ENCODE measurements at regions not wholly inside any gene's neighbourhood (a gene's known extent, or its start where the extent isn't known, plus 50 kb on each side); places are given as distances from the start of the nearest gene placed in this dataset.
"Not testable (repeated sequence)": the region's sequence is repeated elsewhere in the genome, so short reads cannot be mapped to it uniquely, and the experiment has no call there.

DNA sequence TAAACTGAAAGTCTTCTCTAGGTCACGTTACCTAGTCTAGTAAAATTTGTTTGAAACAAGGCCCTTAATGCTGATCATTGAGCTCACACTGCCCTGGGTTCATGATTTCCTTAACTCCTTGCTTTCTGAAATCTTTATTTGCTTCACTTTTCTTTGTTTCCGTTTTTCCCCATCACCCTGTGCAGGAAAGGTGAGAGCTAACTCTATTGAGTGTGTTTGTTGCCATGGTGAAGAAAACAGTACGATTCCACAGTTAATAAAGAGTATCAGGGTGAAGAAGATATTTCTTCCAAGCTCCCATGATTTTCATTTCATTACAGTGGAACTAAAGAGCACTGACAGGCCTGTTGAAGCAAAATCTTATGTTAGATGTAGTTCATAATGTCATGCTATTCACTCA is 276.2 kb downstream of the RAP2B start:
- DNase-seq (ENCODE audit: low read depth) = no peak

DNA sequence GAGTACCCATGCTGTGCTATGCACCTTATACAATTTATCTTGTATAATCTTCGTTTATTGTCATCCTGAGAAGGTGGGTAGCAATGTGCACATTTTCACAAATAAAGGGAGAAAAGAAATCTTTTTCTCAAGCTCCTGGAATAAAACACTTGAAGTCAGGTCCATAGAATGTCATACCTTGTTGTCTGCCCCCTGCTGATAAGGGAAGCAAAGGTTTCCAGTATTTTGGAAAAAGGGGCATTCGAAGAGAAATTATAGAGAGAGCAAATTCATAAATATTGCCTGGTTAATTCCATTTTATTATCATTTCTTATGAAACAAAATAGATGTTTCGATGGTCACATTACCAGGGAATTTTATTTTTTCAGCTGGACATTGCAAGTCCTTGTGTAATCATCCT is 277.8 kb downstream of the RAP2B start:
- no peak for DNase-seq (ENCODE audit: low read depth)

GRCh38 chr3:153440311-153440710 is 278.3 kb downstream of the RAP2B start:
- DNase-seq (ENCODE audit: low read depth) = no peak

DNA sequence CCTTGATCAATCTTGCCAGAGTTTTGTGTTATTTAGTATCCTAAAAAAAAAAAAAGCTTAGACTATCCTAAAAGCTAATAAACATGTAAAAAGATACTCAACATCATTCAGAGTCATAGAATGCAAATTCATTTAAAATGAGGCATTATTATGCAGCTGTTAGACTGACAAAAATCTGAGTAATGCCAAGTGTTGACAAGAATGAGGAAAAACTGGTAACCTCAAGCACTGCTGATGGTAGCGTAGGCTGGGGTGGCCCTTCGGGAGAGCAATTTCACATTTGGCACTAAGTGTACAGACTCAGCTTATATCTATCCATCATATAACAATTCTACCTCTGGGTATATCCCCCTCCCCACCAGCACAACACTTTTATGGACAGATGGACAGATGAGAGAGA is 280.4 kb downstream of the RAP2B start:
- peak; percentile 44 for DNase-seq (ENCODE audit: low read depth)

GRCh38 chr3:153442799-153443487 is 280.9 kb downstream of the RAP2B start:
- DNase-seq (ENCODE audit: low read depth) = no peak

GRCh38 chr3:153443961-153444360 is 281.9 kb downstream of the RAP2B start:
- no peak for DNase-seq (ENCODE audit: low read depth)

DNA sequence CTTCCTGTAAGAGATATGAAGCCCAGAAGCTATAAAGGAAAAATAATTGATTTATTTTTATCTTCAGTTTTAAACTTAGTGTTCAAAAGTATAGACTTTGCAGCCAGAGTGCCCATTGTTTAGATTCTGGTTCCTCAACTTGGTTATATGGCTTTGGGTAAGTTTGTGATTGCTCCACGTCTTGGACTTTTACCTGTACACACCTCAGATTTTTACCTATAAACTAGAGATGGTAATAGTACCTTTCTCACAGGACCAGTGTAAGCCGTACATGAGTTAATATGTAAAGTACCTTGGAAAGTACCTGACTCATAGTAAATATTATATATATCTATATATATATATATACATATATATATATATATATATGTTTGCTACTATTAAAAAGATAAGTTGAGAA is 283.8 kb downstream of the RAP2B start:
- no peak for DNase-seq (ENCODE audit: low read depth)

DNA sequence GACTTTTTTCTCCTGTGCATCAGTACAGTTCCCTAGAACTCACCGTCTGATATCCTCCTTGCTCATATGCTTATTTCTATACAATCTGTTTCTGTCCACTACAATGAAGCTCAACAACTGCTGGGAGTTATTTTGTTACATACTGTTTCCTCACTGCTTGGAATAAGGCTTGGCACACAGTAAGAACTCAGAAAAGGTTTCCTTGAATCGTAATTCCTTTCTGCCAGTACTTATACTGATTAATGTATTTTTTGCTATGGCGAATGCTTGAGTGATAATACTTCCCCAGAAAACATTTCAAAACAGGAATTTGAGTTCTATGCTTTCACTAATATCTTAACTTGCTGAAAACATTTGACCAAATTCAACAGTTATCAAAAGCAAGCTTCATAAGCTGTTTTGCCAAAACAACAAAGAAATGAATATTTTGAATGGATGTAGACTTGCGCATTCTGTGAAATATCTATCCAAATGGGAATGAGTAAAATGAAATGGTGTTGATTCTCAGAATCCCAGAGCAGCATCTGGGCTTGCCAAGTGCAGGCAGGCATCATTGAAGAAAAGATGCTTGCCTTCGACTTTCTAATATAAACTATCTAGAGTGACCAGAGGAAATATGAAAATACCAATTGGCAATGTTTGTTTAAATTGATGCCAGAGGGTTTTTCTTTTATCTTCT is 286.3 kb downstream of the RAP2B start:
- no peak for DNase-seq (ENCODE audit: low read depth)

GRCh38 chr3:153456833-153457545 is 295.0 kb downstream of the RAP2B start:
- peak; percentile 13 for DNase-seq (ENCODE audit: low read depth)

DNA sequence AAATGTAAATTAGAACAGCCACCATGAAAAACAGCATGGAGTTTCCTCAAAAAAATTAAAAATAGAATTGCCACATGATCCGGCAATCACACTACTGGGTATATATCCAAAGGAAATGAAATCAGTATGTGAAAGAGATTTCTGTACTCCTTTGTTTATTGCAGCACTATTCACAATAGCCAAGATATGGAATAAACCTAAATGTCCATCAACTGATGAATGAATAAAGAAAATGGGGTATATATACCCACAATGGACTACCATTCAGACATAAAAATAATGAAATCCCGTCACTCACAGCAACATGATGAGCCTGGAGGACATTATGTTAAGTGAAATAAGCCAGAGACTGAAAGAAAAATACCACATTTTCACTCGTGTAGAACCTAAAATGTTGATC is 296.9 kb downstream of the RAP2B start:
- DNase-seq (ENCODE audit: low read depth) = no peak

GRCh38 chr3:153462545-153462944 is 300.5 kb downstream of the RAP2B start:
- DNase-seq (ENCODE audit: low read depth) = no peak

DNA sequence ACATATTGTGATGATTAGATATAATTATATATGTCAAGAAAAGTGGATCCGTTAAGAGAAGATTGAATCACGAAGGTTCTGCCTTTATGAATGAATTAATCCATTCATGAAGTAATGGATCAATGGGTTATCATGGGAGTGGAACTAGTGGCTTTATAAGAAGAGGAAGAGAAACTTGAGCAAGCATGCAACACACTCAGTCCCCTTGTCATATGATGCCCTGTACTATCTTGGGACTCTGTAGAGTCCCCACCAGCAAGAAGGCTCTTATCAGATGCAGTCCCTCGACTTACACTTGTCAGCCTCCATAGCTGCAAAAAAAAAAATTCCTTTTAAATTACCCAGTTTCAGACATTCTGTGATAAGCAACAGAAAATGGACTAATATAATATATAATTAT is 301.9 kb downstream of the RAP2B start:
- no peak for DNase-seq (ENCODE audit: low read depth)

DNA sequence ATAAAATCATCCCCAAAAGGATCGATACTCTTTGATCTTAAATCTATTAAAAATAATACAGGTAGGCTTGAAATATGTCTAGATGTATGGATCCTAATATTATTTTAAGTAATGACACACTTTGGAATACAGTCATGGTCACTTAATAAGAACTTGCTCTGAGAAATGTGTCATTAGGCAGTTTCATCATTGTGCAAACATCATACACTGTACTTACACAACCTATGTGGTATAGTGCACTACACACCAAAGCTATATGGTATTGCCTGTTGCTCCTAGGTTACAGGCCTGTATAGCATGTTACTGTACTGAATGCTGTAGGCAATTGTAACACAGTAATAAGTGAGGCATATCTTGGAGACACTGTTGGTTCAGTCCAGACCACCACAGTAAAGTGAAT is 307.1 kb downstream of the RAP2B start:
- no peak for DNase-seq (ENCODE audit: low read depth)

GRCh38 chr3:153484842-153485241 is 322.8 kb downstream of the RAP2B start:
- no peak for DNase-seq (ENCODE audit: low read depth)

DNA sequence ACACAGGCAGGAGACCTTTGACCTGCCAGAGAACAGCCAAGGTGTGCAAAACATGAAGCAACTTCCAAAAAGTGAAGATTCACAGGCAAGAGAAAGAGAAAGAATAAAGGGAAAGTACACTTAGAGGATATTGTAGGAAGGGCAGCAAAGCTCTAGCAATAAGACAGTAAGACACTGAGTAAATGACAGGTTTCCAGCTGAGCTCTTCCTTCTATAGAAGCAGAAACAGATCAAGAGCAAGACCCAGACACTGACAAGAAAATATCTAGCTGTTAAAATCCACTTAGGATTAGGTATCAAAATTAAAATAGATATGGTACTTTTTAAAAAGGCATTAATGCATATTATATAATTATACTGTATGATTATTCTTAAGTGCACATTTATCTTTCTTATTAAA is 333.4 kb downstream of the RAP2B start:
- no peak for DNase-seq (ENCODE audit: low read depth)

DNA sequence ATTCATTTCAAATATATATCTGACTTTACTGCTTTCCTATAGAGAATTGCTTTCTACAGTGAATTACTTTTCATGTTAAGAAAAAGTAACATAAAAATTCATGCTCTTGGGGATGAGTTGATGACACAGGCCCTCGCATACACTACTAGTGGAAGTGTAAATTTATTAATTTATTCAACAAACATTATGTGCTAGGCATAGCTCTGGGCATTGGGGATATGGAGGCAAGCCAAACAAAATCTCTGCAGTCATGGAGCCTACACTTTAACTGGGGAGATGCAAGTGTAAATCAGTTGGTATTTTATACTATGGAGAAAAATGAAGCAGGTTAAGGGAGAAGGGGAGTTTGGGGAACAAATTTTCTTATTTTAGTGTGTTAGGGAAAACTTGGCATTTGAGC is 340.7 kb downstream of the RAP2B start:
- DNase-seq (ENCODE audit: low read depth) = no peak

GRCh38 chr3:153503873-153504272 is 341.8 kb downstream of the RAP2B start:
- DNase-seq (ENCODE audit: low read depth) = no peak

DNA sequence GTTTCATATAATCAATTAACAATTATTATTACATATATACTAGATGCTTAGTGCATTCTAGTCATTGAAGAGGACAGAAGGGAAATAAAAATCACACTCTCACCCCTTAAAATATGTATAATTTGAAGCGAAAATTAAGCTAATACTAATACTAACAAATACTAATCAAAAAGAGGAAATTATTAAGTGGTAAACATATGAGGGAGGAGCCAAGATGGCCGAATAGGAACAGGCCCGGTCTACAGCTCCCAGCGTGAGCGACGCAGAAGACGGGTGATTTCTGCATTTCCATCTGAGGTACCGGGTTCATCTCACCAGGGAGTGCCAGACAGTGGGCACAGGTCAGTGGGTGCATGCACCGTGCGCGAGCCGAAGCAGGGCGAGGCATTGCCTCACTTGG is 344.2 kb downstream of the RAP2B start:
- DNase-seq (ENCODE audit: low read depth) = not testable (repeated sequence)

DNA sequence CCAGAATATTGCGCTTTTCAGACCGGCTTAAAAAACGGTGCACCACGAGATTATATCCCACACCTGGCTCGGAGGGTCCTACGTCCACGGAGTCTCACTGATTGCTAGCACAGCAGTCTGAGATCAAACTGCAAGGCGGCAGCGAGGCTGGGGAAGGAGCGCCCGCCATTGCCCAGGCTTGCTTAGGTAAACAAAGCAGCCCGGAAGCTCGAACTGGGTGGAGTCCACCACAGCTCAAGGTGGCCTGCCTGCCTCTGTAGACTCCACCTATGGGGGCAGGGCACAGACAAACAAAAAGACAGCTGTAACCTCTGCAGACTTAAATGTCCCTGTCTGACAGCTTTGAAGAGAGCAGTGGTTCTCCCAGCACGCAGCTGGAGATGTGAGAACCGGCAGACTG is 344.7 kb downstream of the RAP2B start:
- not testable (repeated sequence) for DNase-seq (ENCODE audit: low read depth)

GRCh38 chr3:153513236-153513635 is 351.2 kb downstream of the RAP2B start:
- DNase-seq (ENCODE audit: low read depth) = peak; percentile 12

DNA sequence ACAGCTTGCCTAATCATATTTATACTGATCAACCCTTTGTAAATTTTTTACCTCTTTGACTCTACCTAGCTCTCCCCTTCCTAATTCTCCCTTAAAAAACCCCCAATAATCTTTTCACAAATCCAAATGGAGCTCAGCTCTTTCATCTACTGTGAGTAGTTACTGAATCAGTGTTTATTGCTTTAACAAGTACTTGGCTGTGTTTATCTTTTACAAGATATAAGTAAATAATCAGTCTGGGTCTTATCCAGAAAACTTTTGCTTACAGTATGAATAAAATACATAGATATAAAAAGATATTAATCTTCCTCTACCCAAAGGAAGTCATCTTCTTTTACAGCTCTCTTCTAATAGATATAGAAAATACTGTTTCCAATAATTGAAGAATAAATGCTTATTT is 366.4 kb downstream of the RAP2B start:
- DNase-seq (ENCODE audit: low read depth) = no peak

DNA sequence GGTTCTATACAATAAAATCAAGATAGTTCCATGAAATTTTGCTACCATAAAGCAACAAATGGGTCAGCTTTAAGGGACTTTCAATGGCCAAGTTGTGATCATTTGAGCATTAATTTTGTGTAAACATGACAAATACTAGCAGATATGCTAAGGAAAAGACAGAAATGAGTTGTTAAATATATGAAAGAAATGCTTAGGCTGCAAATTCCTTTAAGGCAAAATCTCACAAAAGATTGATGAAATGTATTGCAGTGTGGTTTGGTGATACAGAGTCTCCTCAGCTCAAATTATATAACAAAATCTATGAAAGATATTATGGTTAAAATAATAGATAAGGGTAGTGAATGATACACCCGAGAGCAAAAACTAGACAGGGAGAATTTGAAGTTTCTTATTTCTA is 377.2 kb downstream of the RAP2B start:
- DNase-seq (ENCODE audit: low read depth) = no peak

GRCh38 chr3:153545471-153545870 is 383.4 kb downstream of the RAP2B start:
- DNase-seq (ENCODE audit: low read depth) = no peak
